ENCODE measurements at regions not wholly inside any gene's neighbourhood (a gene's known extent, or its start where the extent isn't known, plus 50 kb on each side); places are given as distances from the start of the nearest gene placed in this dataset.
"Not testable (repeated sequence)": the region's sequence is repeated elsewhere in the genome, so short reads cannot be mapped to it uniquely, and the experiment has no call there.

DNA sequence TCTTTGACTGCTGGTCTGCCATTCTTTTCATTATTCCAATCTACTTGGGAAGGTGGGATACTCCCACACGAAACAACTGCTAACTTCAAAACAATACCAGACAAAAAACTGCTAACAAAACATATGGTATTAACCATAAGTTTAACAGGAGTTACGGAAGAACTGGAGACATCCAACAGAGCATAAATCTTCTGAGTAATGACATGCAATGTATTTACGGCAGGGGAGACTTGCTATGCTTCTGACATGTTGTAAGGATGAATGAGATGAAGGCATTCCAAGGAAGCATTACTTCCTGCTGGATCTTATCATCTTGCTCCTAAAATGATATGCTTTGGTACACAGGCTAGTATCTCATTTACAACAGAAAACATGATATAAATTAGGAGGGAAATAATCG, 85.8 kb downstream of the ZNF92 start:
- no peak for DNase-seq (ENCODE audit: low spot score)
- H3K4me3 ChIP-seq (ENCODE audit: low read length in 2 of 2) = no peak overlapping the region
- H2BK5ac ChIP-seq (ENCODE audit: low read length) = no peak overlapping the region
- no peak overlapping the region for H3K4me2 ChIP-seq (ENCODE audit: insufficient read depth, low read length, poor library complexity, severe bottlenecking)
- no peak overlapping the region for H2AFZ ChIP-seq (ENCODE audit: low read length)
- H3K27me3 ChIP-seq (ENCODE audit: control insufficient read depth in 3 of 3, insufficient read depth in 3 of 3, low read depth in 1 of 3, low read length in 3 of 3) = no peaks in the 10 kb centered on the region
- H3K18ac ChIP-seq (ENCODE audit: low read length) = no peak overlapping the region
- H4K8ac ChIP-seq (ENCODE audit: low read depth, low read length) = no peak overlapping the region
- H4K91ac ChIP-seq (ENCODE audit: low read depth, low read length, poor library complexity) = no peak overlapping the region
- no peaks in the 10 kb centered on the region for H3K79me1 ChIP-seq (ENCODE audit: low read depth, low read length)
- no peak overlapping the region for H2BK120ac ChIP-seq (ENCODE audit: low read depth, low read length)
- no peak overlapping the region for H3K4ac ChIP-seq (ENCODE audit: low read length)
- H2BK12ac ChIP-seq (ENCODE audit: low read length) = no peak overlapping the region
- no peak overlapping the region for H3K14ac ChIP-seq (ENCODE audit: low read length)
- H3K36me3 ChIP-seq (replicated peaks in 1 of 2; ENCODE audit: control insufficient read depth in 2 of 2, insufficient read depth in 2 of 2, low read length in 2 of 2) = no peaks in the 10 kb centered on the region
- no peak overlapping the region for H3K9ac ChIP-seq (ENCODE audit: low read depth, low read length, poor library complexity)
- no peak overlapping the region for H3K27ac ChIP-seq (replicated peaks; ENCODE audit: low read length)
- H2AK5ac ChIP-seq (ENCODE audit: low read depth, low read length) = no peak overlapping the region
- H3K4me1 ChIP-seq (ENCODE audit: control insufficient read depth in 2 of 2, insufficient read depth in 1 of 2, low read depth in 1 of 2, low read length in 2 of 2) = no peaks in the 10 kb centered on the region
- H3K9me3 ChIP-seq (replicated peaks in 1 of 2; ENCODE audit: control insufficient read depth in 2 of 2, insufficient read depth in 1 of 2, low read depth in 1 of 2, low read length in 2 of 2) = no peaks in the 10 kb centered on the region
- no CpG with 5 or more reads among the region's 4 CpGs for WGBS, 2 donors (ENCODE audit: extremely low coverage in 2 of 2, insufficient read length in 2 of 2, insufficient replicate concordance in 1 of 2)
- no peak overlapping the region for H3K23ac ChIP-seq (ENCODE audit: low read depth, low read length, poor library complexity)
- no peak overlapping the region for H2BK15ac ChIP-seq (ENCODE audit: low read length)

DNA sequence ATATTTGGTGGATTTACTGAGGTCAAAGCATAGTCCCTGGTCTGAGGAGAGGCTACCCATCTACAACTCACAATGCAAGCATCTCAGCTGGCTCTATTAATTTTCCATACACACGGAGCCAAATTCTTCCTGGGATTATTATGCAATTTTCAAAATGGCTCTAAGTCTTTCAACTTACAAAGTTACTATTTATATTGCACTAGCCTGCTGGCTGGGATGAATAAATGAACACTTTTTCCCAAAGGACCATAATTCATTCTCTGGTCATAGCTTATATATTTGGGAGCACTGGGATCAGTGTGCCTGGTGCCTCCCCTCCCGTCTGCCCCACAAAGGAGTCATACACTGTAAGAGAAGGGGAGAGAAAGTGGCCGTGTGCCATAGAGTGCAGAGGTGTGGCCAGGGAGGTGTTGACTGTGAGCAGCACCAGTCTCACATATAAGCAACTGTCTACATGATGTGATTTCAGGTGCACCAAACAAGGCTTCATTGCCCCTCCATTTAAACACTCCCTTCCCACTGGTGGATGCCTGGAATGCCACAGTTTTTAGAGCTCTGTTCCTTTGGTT, 88.6 kb downstream of the ZNF92 start:
- Histone ChIP-seq H3K14ac (ENCODE audit: low read length) (no peak overlapping the region), H3K4me2 (ENCODE audit: insufficient read depth, low read length, poor library complexity, severe bottlenecking) (no peak overlapping the region), H4K8ac (ENCODE audit: low read depth, low read length) (no peak overlapping the region), H3K4me1 (ENCODE audit: control insufficient read depth in 2 of 2, insufficient read depth in 1 of 2, low read depth in 1 of 2, low read length in 2 of 2) (no peaks in the 10 kb centered on the region), H3K27me3 (ENCODE audit: control insufficient read depth in 3 of 3, insufficient read depth in 3 of 3, low read depth in 1 of 3, low read length in 3 of 3) (no peaks in the 10 kb centered on the region), H3K4me3 (ENCODE audit: low read length in 2 of 2) (no peak overlapping the region), H3K9ac (ENCODE audit: low read depth, low read length, poor library complexity) (no peak overlapping the region), H3K4ac (ENCODE audit: low read length) (no peak overlapping the region), H2BK15ac (ENCODE audit: low read length) (no peak overlapping the region), H3K27ac (replicated peaks; ENCODE audit: low read length) (no peak overlapping the region), H3K18ac (ENCODE audit: low read length) (no peak overlapping the region), H3K23ac (ENCODE audit: low read depth, low read length, poor library complexity) (no peak overlapping the region), H2BK12ac (ENCODE audit: low read length) (no peak overlapping the region), H2AK5ac (ENCODE audit: low read depth, low read length) (no peak overlapping the region), H2AFZ (ENCODE audit: low read length) (no peak overlapping the region), H3K79me1 (ENCODE audit: low read depth, low read length) (no peaks in the 10 kb centered on the region), H3K36me3 (replicated peaks in 1 of 2; ENCODE audit: control insufficient read depth in 2 of 2, insufficient read depth in 2 of 2, low read length in 2 of 2) (no peaks in the 10 kb centered on the region), H3K9me3 (replicated peaks in 1 of 2; ENCODE audit: control insufficient read depth in 2 of 2, insufficient read depth in 1 of 2, low read depth in 1 of 2, low read length in 2 of 2) (no peaks in the 10 kb centered on the region), H2BK5ac (ENCODE audit: low read length) (no peak overlapping the region), H2BK120ac (ENCODE audit: low read depth, low read length) (no peak overlapping the region), H4K91ac (ENCODE audit: low read depth, low read length, poor library complexity) (no peak overlapping the region)
- no CpG with 5 or more reads among the region's 3 CpGs for WGBS, 2 donors (ENCODE audit: extremely low coverage in 2 of 2, insufficient read length in 2 of 2, insufficient replicate concordance in 1 of 2)
- no peak for DNase-seq (ENCODE audit: low spot score)

DNA sequence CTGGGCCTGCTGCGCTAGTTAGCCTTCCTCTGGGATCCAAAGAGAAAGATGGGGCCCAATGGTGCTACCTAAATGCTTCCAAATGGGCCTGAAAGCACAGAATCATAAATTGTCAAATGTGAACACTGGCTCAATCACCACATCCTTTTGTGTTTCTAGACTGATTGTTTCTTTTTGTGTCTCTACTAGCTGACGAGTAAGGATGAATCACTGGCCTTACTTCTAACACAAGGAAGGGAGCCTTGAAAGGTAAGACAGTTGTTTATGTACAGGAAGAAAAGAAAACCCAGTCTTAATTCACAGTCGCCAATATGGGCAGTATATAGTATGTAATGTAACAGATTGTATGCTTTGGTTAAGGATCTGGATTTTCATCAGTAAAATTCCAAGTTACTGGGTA, 89.5 kb downstream of the ZNF92 start:
- no CpG with 5 or more reads among the region's 3 CpGs for WGBS, 2 donors (ENCODE audit: extremely low coverage in 2 of 2, insufficient read length in 2 of 2, insufficient replicate concordance in 1 of 2)
- H4K91ac ChIP-seq (ENCODE audit: low read depth, low read length, poor library complexity) = no peak overlapping the region
- H3K4me3 ChIP-seq (ENCODE audit: low read length in 2 of 2) = no peak overlapping the region
- H3K9me3 ChIP-seq (replicated peaks in 1 of 2; ENCODE audit: control insufficient read depth in 2 of 2, insufficient read depth in 1 of 2, low read depth in 1 of 2, low read length in 2 of 2) = no peaks in the 10 kb centered on the region
- H3K14ac ChIP-seq (ENCODE audit: low read length) = no peak overlapping the region
- no peak overlapping the region for H4K8ac ChIP-seq (ENCODE audit: low read depth, low read length)
- H3K9ac ChIP-seq (ENCODE audit: low read depth, low read length, poor library complexity) = no peak overlapping the region
- no peak overlapping the region for H3K18ac ChIP-seq (ENCODE audit: low read length)
- H3K4me2 ChIP-seq (ENCODE audit: insufficient read depth, low read length, poor library complexity, severe bottlenecking) = no peak overlapping the region
- H3K4me1 ChIP-seq (ENCODE audit: control insufficient read depth in 2 of 2, insufficient read depth in 1 of 2, low read depth in 1 of 2, low read length in 2 of 2) = no peaks in the 10 kb centered on the region
- no peak for DNase-seq (ENCODE audit: low spot score)
- no peaks in the 10 kb centered on the region for H3K36me3 ChIP-seq (replicated peaks in 1 of 2; ENCODE audit: control insufficient read depth in 2 of 2, insufficient read depth in 2 of 2, low read length in 2 of 2)
- no peak overlapping the region for H2AK5ac ChIP-seq (ENCODE audit: low read depth, low read length)
- H3K27me3 ChIP-seq (ENCODE audit: control insufficient read depth in 3 of 3, insufficient read depth in 3 of 3, low read depth in 1 of 3, low read length in 3 of 3) = no peaks in the 10 kb centered on the region
- no peak overlapping the region for H2BK12ac ChIP-seq (ENCODE audit: low read length)
- H3K79me1 ChIP-seq (ENCODE audit: low read depth, low read length) = no peaks in the 10 kb centered on the region
- H3K27ac ChIP-seq (replicated peaks; ENCODE audit: low read length) = no peak overlapping the region
- no peak overlapping the region for H2BK5ac ChIP-seq (ENCODE audit: low read length)
- H3K23ac ChIP-seq (ENCODE audit: low read depth, low read length, poor library complexity) = no peak overlapping the region
- H2BK15ac ChIP-seq (ENCODE audit: low read length) = no peak overlapping the region
- no peak overlapping the region for H3K4ac ChIP-seq (ENCODE audit: low read length)
- H2AFZ ChIP-seq (ENCODE audit: low read length) = no peak overlapping the region
- H2BK120ac ChIP-seq (ENCODE audit: low read depth, low read length) = no peak overlapping the region

GRCh38 chr7:65469919-65470558, 96.4 kb downstream of the ZNF92 start:
- not testable (repeated sequence) for H3K4ac ChIP-seq (ENCODE audit: low read length); H2BK12ac ChIP-seq (ENCODE audit: low read length); H3K27ac ChIP-seq (replicated peaks; ENCODE audit: low read length); H3K36me3 ChIP-seq (replicated peaks in 1 of 2; ENCODE audit: control insufficient read depth in 2 of 2, insufficient read depth in 2 of 2, low read length in 2 of 2); H2AK5ac ChIP-seq (ENCODE audit: low read depth, low read length); H3K18ac ChIP-seq (ENCODE audit: low read length); H3K27me3 ChIP-seq (ENCODE audit: control insufficient read depth in 3 of 3, insufficient read depth in 3 of 3, low read depth in 1 of 3, low read length in 3 of 3); H2BK15ac ChIP-seq (ENCODE audit: low read length); H3K4me2 ChIP-seq (ENCODE audit: insufficient read depth, low read length, poor library complexity, severe bottlenecking); H3K4me1 ChIP-seq (ENCODE audit: control insufficient read depth in 2 of 2, insufficient read depth in 1 of 2, low read depth in 1 of 2, low read length in 2 of 2); H2AFZ ChIP-seq (ENCODE audit: low read length); H3K9me3 ChIP-seq (replicated peaks in 1 of 2; ENCODE audit: control insufficient read depth in 2 of 2, insufficient read depth in 1 of 2, low read depth in 1 of 2, low read length in 2 of 2); H2BK120ac ChIP-seq (ENCODE audit: low read depth, low read length); H3K14ac ChIP-seq (ENCODE audit: low read length); H3K9ac ChIP-seq (ENCODE audit: low read depth, low read length, poor library complexity); H4K91ac ChIP-seq (ENCODE audit: low read depth, low read length, poor library complexity); H4K8ac ChIP-seq (ENCODE audit: low read depth, low read length); H3K23ac ChIP-seq (ENCODE audit: low read depth, low read length, poor library complexity); H3K79me1 ChIP-seq (ENCODE audit: low read depth, low read length); H2BK5ac ChIP-seq (ENCODE audit: low read length); DNase-seq (ENCODE audit: low spot score)
- peak overlapping the region in 1 of 2 donors; percentile 16 for H3K4me3 ChIP-seq (ENCODE audit: low read length in 2 of 2)
- no CpG with 5 or more reads among the region's 14 CpGs for WGBS, 2 donors (ENCODE audit: extremely low coverage in 2 of 2, insufficient read length in 2 of 2, insufficient replicate concordance in 1 of 2)

Measured in neuronal stem cell (in vitro differentiated cells).